ENCODE measurements at regions not wholly inside any gene's neighbourhood (a gene's known extent, or its start where the extent isn't known, plus 50 kb on each side); places are given as distances from the start of the nearest gene placed in this dataset.
"Not testable (repeated sequence)": the region's sequence is repeated elsewhere in the genome, so short reads cannot be mapped to it uniquely, and the experiment has no call there.

GRCh38 chr16:88270171-88270790, 112.5 kb upstream of the ZNF469 start:
- H3K4me3 Mint-ChIP-seq (ENCODE audit: low read depth); DNase-seq (ENCODE audit: low spot score); H3K36me3 Mint-ChIP-seq (ENCODE audit: low read depth); H3K4me1 Mint-ChIP-seq (ENCODE audit: low read depth); H3K27ac Mint-ChIP-seq; H3K27me3 Mint-ChIP-seq (ENCODE audit: low read depth); intact Hi-C loops (cut with micrococcal nuclease); H3K9me3 Mint-ChIP-seq: not testable (repeated sequence)

- intact Hi-C loops (cut with micrococcal nuclease); H3K9me3 Mint-ChIP-seq; H3K36me3 Mint-ChIP-seq (ENCODE audit: low read depth); H3K4me3 Mint-ChIP-seq (ENCODE audit: low read depth); H3K27ac Mint-ChIP-seq; H3K4me1 Mint-ChIP-seq (ENCODE audit: low read depth); DNase-seq (ENCODE audit: low spot score); H3K27me3 Mint-ChIP-seq (ENCODE audit: low read depth): not testable (repeated sequence)
Observed at GRCh38 chr16:88271296-88271695, 111.5 kb upstream of the ZNF469 start.

- H3K4me3 Mint-ChIP-seq (ENCODE audit: low read depth); DNase-seq (ENCODE audit: low spot score); H3K9me3 Mint-ChIP-seq; intact Hi-C loops (cut with micrococcal nuclease); H3K27ac Mint-ChIP-seq; H3K27me3 Mint-ChIP-seq (ENCODE audit: low read depth); H3K4me1 Mint-ChIP-seq (ENCODE audit: low read depth); H3K36me3 Mint-ChIP-seq (ENCODE audit: low read depth): not testable (repeated sequence)
Observed at GRCh38 chr16:88271776-88272175, 111.0 kb upstream of the ZNF469 start.

- DNase-seq (ENCODE audit: low spot score); H3K27ac Mint-ChIP-seq; intact Hi-C loops (cut with micrococcal nuclease): not testable (repeated sequence)
Observed at GRCh38 chr16:88272437-88272836, 110.3 kb upstream of the ZNF469 start.

GRCh38 chr16:88274126-88274750, 108.5 kb upstream of the ZNF469 start:
- H3K4me1 Mint-ChIP-seq (ENCODE audit: low read depth); H3K27me3 Mint-ChIP-seq (ENCODE audit: low read depth); H3K9me3 Mint-ChIP-seq; H3K4me3 Mint-ChIP-seq (ENCODE audit: low read depth); intact Hi-C loops (cut with micrococcal nuclease); DNase-seq (ENCODE audit: low spot score); H3K27ac Mint-ChIP-seq; H3K36me3 Mint-ChIP-seq (ENCODE audit: low read depth): not testable (repeated sequence)

More at GRCh38 chr16:88272437-88272836, 110.3 kb upstream of the ZNF469 start:
- not testable (repeated sequence) for H3K27me3 Mint-ChIP-seq (ENCODE audit: low read depth); H3K36me3 Mint-ChIP-seq (ENCODE audit: low read depth); H3K4me3 Mint-ChIP-seq (ENCODE audit: low read depth); H3K4me1 Mint-ChIP-seq (ENCODE audit: low read depth); H3K9me3 Mint-ChIP-seq

GRCh38 chr16:88274847-88275246, 107.9 kb upstream of the ZNF469 start:
- no peak overlapping the region for H3K4me3 Mint-ChIP-seq (ENCODE audit: low read depth)
- intact Hi-C loops (cut with micrococcal nuclease): no loop called here
- no peaks in the 10 kb centered on the region for H3K4me1 Mint-ChIP-seq (ENCODE audit: low read depth)
- no peak for DNase-seq (ENCODE audit: low spot score)
- H3K9me3 Mint-ChIP-seq: no peaks in the 10 kb centered on the region
- no peaks in the 10 kb centered on the region for H3K36me3 Mint-ChIP-seq (ENCODE audit: low read depth)
- no peak overlapping the region for H3K27ac Mint-ChIP-seq
- H3K27me3 Mint-ChIP-seq (ENCODE audit: low read depth): no peaks in the 10 kb centered on the region

- H3K9me3 Mint-ChIP-seq; H3K36me3 Mint-ChIP-seq (ENCODE audit: low read depth); intact Hi-C loops (cut with micrococcal nuclease); H3K4me1 Mint-ChIP-seq (ENCODE audit: low read depth); H3K4me3 Mint-ChIP-seq (ENCODE audit: low read depth); H3K27ac Mint-ChIP-seq; DNase-seq (ENCODE audit: low spot score); H3K27me3 Mint-ChIP-seq (ENCODE audit: low read depth): not testable (repeated sequence)
Observed at GRCh38 chr16:88275336-88276122, 107.2 kb upstream of the ZNF469 start.

- intact Hi-C loops (cut with micrococcal nuclease); DNase-seq (ENCODE audit: low spot score); H3K4me3 Mint-ChIP-seq (ENCODE audit: low read depth); H3K4me1 Mint-ChIP-seq (ENCODE audit: low read depth); H3K9me3 Mint-ChIP-seq; H3K27ac Mint-ChIP-seq; H3K36me3 Mint-ChIP-seq (ENCODE audit: low read depth); H3K27me3 Mint-ChIP-seq (ENCODE audit: low read depth): not testable (repeated sequence)
Observed at GRCh38 chr16:88276123-88276588, 106.6 kb upstream of the ZNF469 start.

GRCh38 chr16:88276591-88276990, 106.2 kb upstream of the ZNF469 start:
- Mint-ChIP-seq H3K4me1 (ENCODE audit: low read depth) (no peaks in the 10 kb centered on the region), H3K9me3 (peaks cover under 1% of the 10 kb centered on the region), H3K27me3 (ENCODE audit: low read depth) (no peaks in the 10 kb centered on the region), H3K36me3 (ENCODE audit: low read depth) (no peaks in the 10 kb centered on the region), H3K4me3 (ENCODE audit: low read depth) (no peak overlapping the region), H3K27ac (no peak overlapping the region)
- intact Hi-C loops (cut with micrococcal nuclease): no loop called here
- no peak for DNase-seq (ENCODE audit: low spot score)

GRCh38 chr16:88279998-88280397, 102.8 kb upstream of the ZNF469 start:
- Mint-ChIP-seq H3K36me3 (ENCODE audit: low read depth) (no peaks in the 10 kb centered on the region), H3K4me3 (ENCODE audit: low read depth) (no peak overlapping the region), H3K27me3 (ENCODE audit: low read depth) (no peaks in the 10 kb centered on the region), H3K27ac (no peak overlapping the region), H3K4me1 (ENCODE audit: low read depth) (no peaks in the 10 kb centered on the region), H3K9me3 (peaks cover 9% of the 10 kb centered on the region)
- intact Hi-C loops (cut with micrococcal nuclease): no loop called here
- DNase-seq (ENCODE audit: low spot score): no peak

- DNase-seq (ENCODE audit: low spot score): no peak
- H3K4me3 Mint-ChIP-seq (ENCODE audit: low read depth): no peak overlapping the region
Observed at GRCh38 chr16:88281858-88282563, 100.7 kb upstream of the ZNF469 start.

GRCh38 chr16:88282564-88283395, 100.0 kb upstream of the ZNF469 start:
- Mint-ChIP-seq H3K36me3 (ENCODE audit: low read depth) (no peaks in the 10 kb centered on the region), H3K4me3 (ENCODE audit: low read depth) (no peak overlapping the region), H3K4me1 (ENCODE audit: low read depth) (no peaks in the 10 kb centered on the region), H3K27ac (no peak overlapping the region), H3K9me3 (peaks cover 9% of the 10 kb centered on the region), H3K27me3 (ENCODE audit: low read depth) (no peaks in the 10 kb centered on the region)
- no peak for DNase-seq (ENCODE audit: low spot score)
- intact Hi-C loops (cut with micrococcal nuclease): no loop called here

More at GRCh38 chr16:88281858-88282563, 100.7 kb upstream of the ZNF469 start:
- no peaks in the 10 kb centered on the region for H3K27me3 Mint-ChIP-seq (ENCODE audit: low read depth)
- H3K4me1 Mint-ChIP-seq (ENCODE audit: low read depth): no peaks in the 10 kb centered on the region
- H3K9me3 Mint-ChIP-seq: peaks cover 9% of the 10 kb centered on the region
- intact Hi-C loops (cut with micrococcal nuclease): no loop called here
- no peaks in the 10 kb centered on the region for H3K36me3 Mint-ChIP-seq (ENCODE audit: low read depth)
- no peak overlapping the region for H3K27ac Mint-ChIP-seq
